Loucy (cell line): ENCODE measurements at regions not wholly inside any gene's neighbourhood (a gene's known extent, or its start where the extent isn't known, plus 50 kb on each side); places are given as distances from the start of the nearest gene placed in this dataset.

Experiments used
- EZH2phosphoT487 ChIP-seq: fragments of 200-600 bp; IDR thresholded peaks from 2 replicates; pipeline ENCODE4 v1.6.1; 2018; ENCODE audit warnings: antibody characterized with exemption, mild to moderate bottlenecking, moderate library complexity, borderline replicate concordance
- TF ChIP-seq, protein P1 (sequence below): fragments of 200-600 bp; sonication (generic); conservative IDR thresholded peaks from 2 replicates; pipeline ENCODE4 v1.5.1; 2014; ENCODE audit warnings: mild to moderate bottlenecking, antibody characterized with exemption, low read length

DNA sequence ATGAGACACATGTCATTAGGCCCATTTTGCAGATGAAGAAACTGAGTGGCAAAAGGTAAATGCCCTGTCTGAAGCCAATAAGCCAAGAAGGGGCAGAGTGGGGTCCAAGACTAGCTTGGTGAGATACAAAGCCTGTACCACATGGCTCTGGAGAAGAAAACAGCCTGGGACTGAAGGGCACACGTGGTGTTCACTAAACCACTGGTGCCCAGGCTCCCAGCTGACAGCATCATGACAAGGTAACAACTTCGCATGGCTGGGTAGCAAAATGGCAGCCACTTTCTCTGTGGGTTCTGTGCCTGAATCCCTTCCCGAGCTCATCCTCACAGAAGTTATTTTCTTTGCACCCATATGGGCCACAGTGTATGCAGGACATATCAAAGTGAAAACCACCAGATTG is 229.6 kb downstream of the RAB11FIP2 start:
- TF ChIP-seq, protein P1, sequence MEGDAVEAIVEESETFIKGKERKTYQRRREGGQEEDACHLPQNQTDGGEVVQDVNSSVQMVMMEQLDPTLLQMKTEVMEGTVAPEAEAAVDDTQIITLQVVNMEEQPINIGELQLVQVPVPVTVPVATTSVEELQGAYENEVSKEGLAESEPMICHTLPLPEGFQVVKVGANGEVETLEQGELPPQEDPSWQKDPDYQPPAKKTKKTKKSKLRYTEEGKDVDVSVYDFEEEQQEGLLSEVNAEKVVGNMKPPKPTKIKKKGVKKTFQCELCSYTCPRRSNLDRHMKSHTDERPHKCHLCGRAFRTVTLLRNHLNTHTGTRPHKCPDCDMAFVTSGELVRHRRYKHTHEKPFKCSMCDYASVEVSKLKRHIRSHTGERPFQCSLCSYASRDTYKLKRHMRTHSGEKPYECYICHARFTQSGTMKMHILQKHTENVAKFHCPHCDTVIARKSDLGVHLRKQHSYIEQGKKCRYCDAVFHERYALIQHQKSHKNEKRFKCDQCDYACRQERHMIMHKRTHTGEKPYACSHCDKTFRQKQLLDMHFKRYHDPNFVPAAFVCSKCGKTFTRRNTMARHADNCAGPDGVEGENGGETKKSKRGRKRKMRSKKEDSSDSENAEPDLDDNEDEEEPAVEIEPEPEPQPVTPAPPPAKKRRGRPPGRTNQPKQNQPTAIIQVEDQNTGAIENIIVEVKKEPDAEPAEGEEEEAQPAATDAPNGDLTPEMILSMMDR, result no peak
- no peak for TF ChIP-seq EZH2phosphoT487
